ENCODE measurements at regions not wholly inside any gene's neighbourhood (a gene's known extent, or its start where the extent isn't known, plus 50 kb on each side); places are given as distances from the start of the nearest gene placed in this dataset.

- DNase-seq (ENCODE audit: low spot score): no peak
Observed at GRCh38 chr1:59005491-59006288, 221.8 kb upstream of the JUN start.

- no peak for DNase-seq (ENCODE audit: low spot score)
Observed at GRCh38 chr1:59006289-59006658, 222.4 kb upstream of the JUN start.

GRCh38 chr1:59006932-59007331, 223.1 kb upstream of the JUN start:
- DNase-seq (ENCODE audit: low spot score): no peak

- DNase-seq (ENCODE audit: low spot score): no peak
Observed at GRCh38 chr1:59007429-59007819, 223.6 kb upstream of the JUN start.

- no peak for DNase-seq (ENCODE audit: low spot score)
Observed at GRCh38 chr1:59007820-59008598, 224.2 kb upstream of the JUN start.

GRCh38 chr1:59008599-59009347, 224.9 kb upstream of the JUN start:
- no peak for DNase-seq (ENCODE audit: low spot score)

GRCh38 chr1:59011663-59012062, 227.8 kb upstream of the JUN start:
- DNase-seq (ENCODE audit: low spot score): no peak

- DNase-seq (ENCODE audit: low spot score): no peak
Observed at GRCh38 chr1:59012378-59012777, 228.5 kb upstream of the JUN start.

GRCh38 chr1:59013276-59013927, 229.6 kb upstream of the JUN start:
- DNase-seq (ENCODE audit: low spot score): peak; percentile 39

GRCh38 chr1:59013928-59014279, 230.1 kb upstream of the JUN start:
- DNase-seq (ENCODE audit: low spot score): no peak

- DNase-seq (ENCODE audit: low spot score): no peak
Observed at GRCh38 chr1:59014827-59015226, 231.0 kb upstream of the JUN start.

GRCh38 chr1:59015708-59016107, 231.9 kb upstream of the JUN start:
- no peak for DNase-seq (ENCODE audit: low spot score)

GRCh38 chr1:59016390-59016789, 232.5 kb upstream of the JUN start:
- DNase-seq (ENCODE audit: low spot score): no peak

- no peak for DNase-seq (ENCODE audit: low spot score)
Observed at GRCh38 chr1:59017501-59018231, 233.8 kb upstream of the JUN start.

GRCh38 chr1:59018446-59018845, 234.6 kb upstream of the JUN start:
- no peak for DNase-seq (ENCODE audit: low spot score)

- no peak for DNase-seq (ENCODE audit: low spot score)
Observed at GRCh38 chr1:59018860-59019259, 235.0 kb upstream of the JUN start.

GRCh38 chr1:59020151-59020997, 236.5 kb upstream of the JUN start:
- peak; percentile 53 for DNase-seq (ENCODE audit: low spot score)

GRCh38 chr1:59022199-59022598, 238.4 kb upstream of the JUN start:
- DNase-seq (ENCODE audit: low spot score): no peak

GRCh38 chr1:59022799-59023198, 239.0 kb upstream of the JUN start:
- no peak for DNase-seq (ENCODE audit: low spot score)

- no peak for DNase-seq (ENCODE audit: low spot score)
Observed at GRCh38 chr1:59025201-59025600, 241.4 kb upstream of the JUN start.

Measured in LoVo (cell line).